ENCODE measurements at regions not wholly inside any gene's neighbourhood (a gene's known extent, or its start where the extent isn't known, plus 50 kb on each side); places are given as distances from the start of the nearest gene placed in this dataset.

- no peak for DNase-seq
Measured at GRCh38 chr21:27450216-27450615, 483.3 kb upstream of the ADAMTS5 start.

- no peak for DNase-seq
Measured at GRCh38 chr21:27448960-27449359, 482.1 kb upstream of the ADAMTS5 start.

- no peak for DNase-seq
Measured at GRCh38 chr21:27447843-27448242, 481.0 kb upstream of the ADAMTS5 start.

- DNase-seq, result no peak
Measured at GRCh38 chr21:27429710-27430341, 462.9 kb upstream of the ADAMTS5 start.

GRCh38 chr21:27426196-27426595 lies 459.3 kb upstream of the ADAMTS5 start:
- DNase-seq, result no peak

GRCh38 chr21:27425574-27425973 lies 458.7 kb upstream of the ADAMTS5 start:
- DNase-seq, result no peak

GRCh38 chr21:27425172-27425571 lies 458.3 kb upstream of the ADAMTS5 start:
- no peak for DNase-seq

- DNase-seq, result no peak
Measured at GRCh38 chr21:27424601-27425000, 457.7 kb upstream of the ADAMTS5 start.

- DNase-seq, result no peak
Measured at GRCh38 chr21:27423906-27424595, 457.2 kb upstream of the ADAMTS5 start.

GRCh38 chr21:27423038-27423437 lies 456.1 kb upstream of the ADAMTS5 start:
- no peak for DNase-seq

GRCh38 chr21:27422435-27422834 lies 455.5 kb upstream of the ADAMTS5 start:
- no peak for DNase-seq

- DNase-seq, result no peak
Measured at GRCh38 chr21:27421654-27422053, 454.8 kb upstream of the ADAMTS5 start.

- DNase-seq, result no peak
Measured at GRCh38 chr21:27419153-27419552, 452.3 kb upstream of the ADAMTS5 start.

GRCh38 chr21:27418346-27418745 lies 451.5 kb upstream of the ADAMTS5 start:
- no peak for DNase-seq

- DNase-seq, result no peak
Measured at GRCh38 chr21:27412530-27412929, 445.6 kb upstream of the ADAMTS5 start.

- DNase-seq, result no peak
Measured at GRCh38 chr21:27408826-27409225, 441.9 kb upstream of the ADAMTS5 start.

- no peak for DNase-seq
Measured at GRCh38 chr21:27407271-27407670, 440.4 kb upstream of the ADAMTS5 start.

- no peak for DNase-seq
Measured at GRCh38 chr21:27406300-27407009, 439.6 kb upstream of the ADAMTS5 start.

GRCh38 chr21:27403011-27403410 lies 436.1 kb upstream of the ADAMTS5 start:
- no peak for DNase-seq

GRCh38 chr21:27400045-27400444 lies 433.2 kb upstream of the ADAMTS5 start:
- no peak for DNase-seq

- DNase-seq, result no peak
Measured at GRCh38 chr21:27397578-27397977, 430.7 kb upstream of the ADAMTS5 start.

- no peak for DNase-seq
Measured at GRCh38 chr21:27393726-27394125, 426.8 kb upstream of the ADAMTS5 start.

- no peak for DNase-seq
Measured at GRCh38 chr21:27391990-27392389, 425.1 kb upstream of the ADAMTS5 start.

- no peak for DNase-seq
Measured at GRCh38 chr21:27390384-27390783, 423.5 kb upstream of the ADAMTS5 start.

Data from right forelimb (tissue), 1 donor.